IMR-90 (cell line): ENCODE measurements at regions not wholly inside any gene's neighbourhood (a gene's known extent, or its start where the extent isn't known, plus 50 kb on each side); places are given as distances from the start of the nearest gene placed in this dataset.

Experiments
- ATAC-seq: fragments of 200-7000 bp; cut with Tn5 transposase; 2 replicates; pipeline ENCODE4 v1.9.1; 2020; ENCODE audit warnings: low read depth, mild to moderate bottlenecking, moderate library complexity
- BruUV-seq: library from RNA; stranded (reverse); fragments of 400-500 nt; replicated peaks from 2 replicates; lab custom pipeline; 2021; lab: Mats Ljungman, UMichigan
- CTCF ChIA-PET: fragments of 300-600 bp; formaldehyde crosslinking; extraction: SDS; loops from one replicate; lab custom pipeline; 2021; ENCODE audit warnings: antibody characterized with exemption; lab: Yijun Ruan, JAX
- POLR2A ChIA-PET: fragments of 300-600 bp; sonication (Branson Sonifier 250); formaldehyde crosslinking; loops from one replicate; lab custom pipeline; 2022; ENCODE audit warnings: antibody characterized with exemption; ENCODE audit not compliant: unreplicated experiment; lab: Charles Lee
- DNase-seq: peaks from one replicate; pipeline ENCODE4 v3.0.0; 2013
- H2AFZ ChIP-seq: replicated peaks from 2 replicates; pipeline ENCODE3; 2013; ENCODE audit warnings: low read length, mild to moderate bottlenecking; ENCODE audit not compliant: poor library complexity
- H2AK5ac ChIP-seq: 2 replicates; pipeline ENCODE4 v1.6.1; 2013; ENCODE audit warnings: low read depth, low read length, inconsistent platforms
- H2AK9ac ChIP-seq: replicated peaks from 2 replicates; pipeline ENCODE3; 2013; ENCODE audit warnings: mild to moderate bottlenecking, low read depth, low read length, moderate library complexity; ENCODE audit not compliant: poor library complexity
- H2BK120ac ChIP-seq: 2 replicates; pipeline ENCODE4 v1.6.1; 2013; ENCODE audit warnings: low read depth, low read length, inconsistent platforms
- H2BK15ac ChIP-seq: 3 replicates; pipeline ENCODE4 v1.6.1; 2013; ENCODE audit warnings: low read depth, low read length, inconsistent platforms
- H2BK20ac ChIP-seq: 2 replicates; pipeline ENCODE4 v1.6.1; 2013; ENCODE audit warnings: low read depth, mild to moderate bottlenecking, inconsistent platforms, low read length, moderate library complexity
- H2BK5ac ChIP-seq: 2 replicates; pipeline ENCODE4 v1.6.1; 2013; ENCODE audit warnings: mild to moderate bottlenecking, low read depth, low read length, inconsistent platforms; ENCODE audit not compliant: poor library complexity, severe bottlenecking
- H3K14ac ChIP-seq: replicated peaks from 2 replicates; pipeline ENCODE4 v1.6.1; 2013; ENCODE audit warnings: low read depth, low read length, inconsistent platforms
- H3K18ac ChIP-seq: 2 replicates; pipeline ENCODE4 v1.6.1; 2013; ENCODE audit warnings: low read depth, low read length, control low read depth
- H3K23ac ChIP-seq: 2 replicates; pipeline ENCODE4 v1.6.1; 2013; ENCODE audit warnings: low read depth, low read length, inconsistent platforms
- H3K27ac ChIP-seq: 2 replicates; pipeline ENCODE4 v1.5.1; 2013; ENCODE audit warnings: mild to moderate bottlenecking, control low read depth, low read length; ENCODE audit not compliant: insufficient read depth
- H3K27me3 ChIP-seq: 2 replicates; pipeline ENCODE4 v1.6.1; 2013; ENCODE audit warnings: low read length; ENCODE audit not compliant: control insufficient read depth, insufficient read depth
- H3K36me3 ChIP-seq: 2 replicates; pipeline ENCODE4 v1.6.1; 2013; ENCODE audit warnings: low read length, mixed read lengths; ENCODE audit not compliant: control insufficient read depth, insufficient read depth
- H3K4ac ChIP-seq: 2 replicates; pipeline ENCODE4 v1.6.1; 2013; ENCODE audit warnings: low read depth, low read length, inconsistent platforms
- H3K4me1 ChIP-seq: 2 replicates; pipeline ENCODE4 v1.6.1; 2013; ENCODE audit warnings: low read length, mixed read lengths; ENCODE audit not compliant: control insufficient read depth, insufficient read depth
- H3K4me2 ChIP-seq: 2 replicates; pipeline ENCODE4 v1.6.1; 2013; ENCODE audit warnings: low read depth, mild to moderate bottlenecking, control low read depth, low read length, moderate library complexity
- H3K4me3 ChIP-seq: 2 replicates; pipeline ENCODE4 v1.5.1; 2013; ENCODE audit warnings: low read depth, mild to moderate bottlenecking, control low read depth, low read length, moderate library complexity; ENCODE audit not compliant: insufficient read depth
- H3K56ac ChIP-seq: 2 replicates; pipeline ENCODE4 v1.6.1; 2013; ENCODE audit warnings: low read length, inconsistent platforms; ENCODE audit not compliant: insufficient read depth; ENCODE audit errors: extremely low read depth
- H3K79me1 ChIP-seq, 2 experiments: 2 replicates each; pipeline ENCODE4 v1.6.1; 2013; ENCODE audit warnings: low read length in 2 of 2, inconsistent platforms in 1 of 2, low read depth in 1 of 2
- H3K9ac ChIP-seq: 2 replicates; pipeline ENCODE4 v1.6.1; 2013; ENCODE audit warnings: low read depth, low read length, control low read depth
- H3K9me1 ChIP-seq: 2 replicates; pipeline ENCODE4 v1.6.1; 2013; ENCODE audit warnings: low read length, inconsistent platforms; ENCODE audit not compliant: insufficient read depth
- H3K9me3 ChIP-seq: 2 replicates; pipeline ENCODE4 v1.6.1; 2013; ENCODE audit warnings: low read length; ENCODE audit not compliant: control insufficient read depth, insufficient read depth
- H4K20me1 ChIP-seq: 2 replicates; pipeline ENCODE4 v1.6.1; 2013; ENCODE audit warnings: low read length, inconsistent platforms; ENCODE audit not compliant: insufficient read depth
- H4K5ac ChIP-seq: 2 replicates; pipeline ENCODE4 v1.6.1; 2013; ENCODE audit warnings: mild to moderate bottlenecking, low read depth, low read length, control low read depth
- H4K8ac ChIP-seq, 2 experiments: 2 replicates each; pipeline ENCODE4 v1.6.1; 2013; ENCODE audit warnings: low read depth in 2 of 2, low read length in 2 of 2, control low read depth in 1 of 2, inconsistent platforms in 1 of 2
- H4K91ac ChIP-seq: 2 replicates; pipeline ENCODE4 v1.6.1; 2013; ENCODE audit warnings: low read depth, low read length, inconsistent platforms; ENCODE audit not compliant: insufficient read depth
- CEBPB ChIP-seq: IDR thresholded peaks from 2 replicates; pipeline ENCODE4 v1.6.1; 2012; ENCODE audit warnings: low read depth, low read length, improper control_type of control experiment
- FOS ChIP-seq: fragments of 150-350 bp; IDR thresholded peaks from 2 replicates; pipeline ENCODE4 v1.6.1; 2016; ENCODE audit warnings: low read depth, low read length
- MXI1 ChIP-seq: IDR thresholded peaks from 2 replicates; pipeline ENCODE4 v1.6.1; 2012; ENCODE audit warnings: low read depth, mild to moderate bottlenecking, low read length, moderate library complexity, borderline replicate concordance
- SMC3 ChIP-seq: fragments of 150-350 bp; IDR thresholded peaks from 2 replicates; pipeline ENCODE4 v1.6.1; 2016; ENCODE audit warnings: low read depth, mild to moderate bottlenecking, antibody characterized with exemption, low read length, moderate library complexity
- WGBS, 2 experiments: methylation state at CpG; one replicate each; pipeline versions ENCODE4 v1.1.5 to v1.1.7; 2013; ENCODE audit warnings: missing lambda C conversion rate in 2 of 2; ENCODE audit not compliant: insufficient read length in 1 of 2; ENCODE audit errors: extremely low coverage in 2 of 2; 5-methylcytosine and 5-hydroxymethylcytosine counted together
- dilution Hi-C: fragments of 300-500 bp; cut with HindIII; formaldehyde crosslinking; loops from one replicate; pipeline ENCODE4 v1.14.3; 2018; ENCODE audit warnings: low sequenced_read_pairs; ENCODE audit not compliant: unreplicated experiment
- in situ Hi-C: fragments of 300-500 bp; cut with MboI; formaldehyde crosslinking; loops from 3 replicates; pipeline ENCODE4 v1.14.3; 2019; ENCODE audit warnings: low sequenced_read_pairs, inconsistent platforms, mixed read lengths
- intact Hi-C: fragments of 100-400 bp; cut with micrococcal nuclease; formaldehyde crosslinking; loops from 2 replicates; pipeline ENCODE4 v1.10.0; 2022

GRCh38 chr1:68751723-68752122 is 254.8 kb upstream of the DEPDC1 start:
- H4K8ac ChIP-seq, result no peak overlapping the region
- no peak overlapping the region for H2BK15ac ChIP-seq
- no peaks in the 10 kb centered on the region for H3K4me1 ChIP-seq
- H3K4me3 ChIP-seq, result no peak overlapping the region
- ChIA-PET POLR2A (no interaction called here), CTCF (no interaction called here)
- H4K20me1 ChIP-seq, result no peaks in the 10 kb centered on the region
- TF ChIP-seq CEBPB (no peak), SMC3 (no peak), MXI1 (no peak), FOS (no peak)
- no peak overlapping the region for H2BK20ac ChIP-seq
- WGBS, 2 experiments, result no CpG with 5 or more reads among the region's 2 CpGs
- ATAC-seq, result no peak
- H2AK9ac ChIP-seq, result no peak overlapping the region
- H3K9ac ChIP-seq, result no peak overlapping the region
- no peak overlapping the region for H3K56ac ChIP-seq
- no peaks in the 10 kb centered on the region for H3K27me3 ChIP-seq
- no peak overlapping the region for H3K18ac ChIP-seq
- H3K4ac ChIP-seq, result no peak overlapping the region
- H3K14ac ChIP-seq, result no peak overlapping the region
- H3K9me3 ChIP-seq, result no peaks in the 10 kb centered on the region
- no peaks in the 10 kb centered on the region for H3K79me1 ChIP-seq
- H4K5ac ChIP-seq, result no peak overlapping the region
- no peak overlapping the region for H2BK120ac ChIP-seq
- H3K23ac ChIP-seq, result no peak overlapping the region
- intact Hi-C loops, result no loop called here
- BruUV-seq, result no TSS peak
- H2AFZ ChIP-seq, result no peak overlapping the region
- H3K27ac ChIP-seq, result no peak overlapping the region
- in situ Hi-C loops, result no loop called here
- no peaks in the 10 kb centered on the region for H3K9me1 ChIP-seq
- H2BK5ac ChIP-seq, result no peak overlapping the region
- dilution Hi-C loops, result no loop called here
- no peak for DNase-seq
- H2AK5ac ChIP-seq, result no peak overlapping the region
- H3K4me2 ChIP-seq, result no peak overlapping the region
- H3K36me3 ChIP-seq, result no peaks in the 10 kb centered on the region
- H4K91ac ChIP-seq, result no peak overlapping the region
